ENCODE measurements at regions not wholly inside any gene's neighbourhood (a gene's known extent, or its start where the extent isn't known, plus 50 kb on each side); places are given as distances from the start of the nearest gene placed in this dataset.

DNA sequence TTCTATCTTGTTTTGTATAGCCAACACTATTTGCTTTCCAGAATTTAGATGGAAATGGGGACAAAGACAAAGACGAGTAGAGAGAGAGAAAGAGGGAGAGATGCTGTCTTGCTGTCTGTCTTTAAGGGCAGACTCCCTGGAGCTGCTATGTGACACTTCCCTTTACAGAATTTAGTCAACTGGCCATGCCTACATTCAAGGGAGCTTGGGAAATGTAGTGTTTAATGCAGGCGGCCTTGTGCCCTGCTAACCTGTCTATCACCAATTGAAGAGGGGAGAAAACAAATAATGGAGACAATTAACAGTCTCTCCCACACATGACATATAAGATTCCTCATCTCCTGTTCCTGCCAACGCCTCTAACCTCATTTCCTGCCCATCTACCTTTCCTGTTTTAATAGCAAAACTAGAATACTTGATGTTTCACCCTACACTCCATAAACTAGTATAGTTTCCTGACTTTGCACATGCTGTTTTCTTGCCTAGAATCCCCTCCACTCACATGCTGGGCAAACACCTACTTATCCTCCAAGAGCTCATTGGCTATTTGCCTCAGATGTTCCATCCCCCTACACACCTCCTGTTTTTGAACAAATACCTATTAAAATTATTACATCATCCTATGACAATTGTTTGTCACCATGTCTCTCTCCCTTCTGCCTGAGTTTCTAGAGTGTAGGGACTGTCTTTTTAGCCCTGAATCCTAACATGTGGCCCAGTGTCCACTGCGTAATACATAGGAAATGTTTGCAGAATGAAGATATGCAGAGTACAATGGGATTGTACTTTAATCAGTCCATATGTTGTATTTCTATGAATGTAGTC, 117.2 kb downstream of the SLC25A24 start:
- H3K36me3 ChIP-seq = no peaks in the 10 kb centered on the region
- WGBS, 2 donors = 59 to 60% methylated on average over 4 of the region's 4 CpGs
- no peak for DNase-seq
- intact Hi-C loops (cut with DNase I) = no loop called here
- H3K27ac ChIP-seq = no peak overlapping the region
- no peaks in the 10 kb centered on the region for H3K9me3 ChIP-seq
- H3K4me3 ChIP-seq (replicated peaks in 1 of 3) = no peak overlapping the region
- TF ChIP-seq, protein P1, sequence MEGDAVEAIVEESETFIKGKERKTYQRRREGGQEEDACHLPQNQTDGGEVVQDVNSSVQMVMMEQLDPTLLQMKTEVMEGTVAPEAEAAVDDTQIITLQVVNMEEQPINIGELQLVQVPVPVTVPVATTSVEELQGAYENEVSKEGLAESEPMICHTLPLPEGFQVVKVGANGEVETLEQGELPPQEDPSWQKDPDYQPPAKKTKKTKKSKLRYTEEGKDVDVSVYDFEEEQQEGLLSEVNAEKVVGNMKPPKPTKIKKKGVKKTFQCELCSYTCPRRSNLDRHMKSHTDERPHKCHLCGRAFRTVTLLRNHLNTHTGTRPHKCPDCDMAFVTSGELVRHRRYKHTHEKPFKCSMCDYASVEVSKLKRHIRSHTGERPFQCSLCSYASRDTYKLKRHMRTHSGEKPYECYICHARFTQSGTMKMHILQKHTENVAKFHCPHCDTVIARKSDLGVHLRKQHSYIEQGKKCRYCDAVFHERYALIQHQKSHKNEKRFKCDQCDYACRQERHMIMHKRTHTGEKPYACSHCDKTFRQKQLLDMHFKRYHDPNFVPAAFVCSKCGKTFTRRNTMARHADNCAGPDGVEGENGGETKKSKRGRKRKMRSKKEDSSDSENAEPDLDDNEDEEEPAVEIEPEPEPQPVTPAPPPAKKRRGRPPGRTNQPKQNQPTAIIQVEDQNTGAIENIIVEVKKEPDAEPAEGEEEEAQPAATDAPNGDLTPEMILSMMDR (IDR thresholded peaks at IDR 0.05) = no peak
- TF ChIP-seq POLR2A (IDR thresholded peaks at IDR 0.05) = no peak
- H3K27me3 ChIP-seq = no peaks in the 10 kb centered on the region
- no peaks in the 10 kb centered on the region for H3K4me1 ChIP-seq

DNA sequence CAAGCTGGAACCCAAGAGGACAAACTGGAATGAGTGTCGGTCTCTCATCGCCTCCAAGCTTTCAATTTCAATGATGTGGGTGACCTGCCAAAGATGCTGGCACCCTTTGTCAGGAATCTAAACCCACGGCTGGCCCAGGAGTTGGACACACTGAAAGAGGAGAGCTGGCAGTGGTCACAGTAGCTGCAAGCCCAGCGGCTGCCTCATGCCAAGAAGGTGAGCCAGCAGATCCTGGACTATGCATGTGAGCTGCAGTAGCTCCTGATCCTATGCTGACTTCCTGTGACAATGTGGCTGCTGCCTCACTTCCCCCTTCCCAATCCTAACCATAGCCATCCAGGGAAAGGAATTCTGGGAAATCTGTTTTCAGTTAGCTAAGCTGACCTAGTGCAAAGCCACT, 117.0 kb upstream of the VAV3 start:
- Histone ChIP-seq H3K27ac (no peak overlapping the region), H3K9me3 (no peaks in the 10 kb centered on the region), H3K36me3 (no peaks in the 10 kb centered on the region), H3K4me3 (replicated peaks in 1 of 3) (no peak overlapping the region), H3K4me1 (no peaks in the 10 kb centered on the region), H3K27me3 (no peaks in the 10 kb centered on the region)
- TF ChIP-seq, protein P1 (IDR thresholded peaks at IDR 0.05) = no peak
- 88 to 91% methylated on average over 3 to 4 of the region's 4 CpGs for WGBS, 2 donors
- DNase-seq = no peak
- intact Hi-C loops (cut with DNase I) = no loop called here

DNA sequence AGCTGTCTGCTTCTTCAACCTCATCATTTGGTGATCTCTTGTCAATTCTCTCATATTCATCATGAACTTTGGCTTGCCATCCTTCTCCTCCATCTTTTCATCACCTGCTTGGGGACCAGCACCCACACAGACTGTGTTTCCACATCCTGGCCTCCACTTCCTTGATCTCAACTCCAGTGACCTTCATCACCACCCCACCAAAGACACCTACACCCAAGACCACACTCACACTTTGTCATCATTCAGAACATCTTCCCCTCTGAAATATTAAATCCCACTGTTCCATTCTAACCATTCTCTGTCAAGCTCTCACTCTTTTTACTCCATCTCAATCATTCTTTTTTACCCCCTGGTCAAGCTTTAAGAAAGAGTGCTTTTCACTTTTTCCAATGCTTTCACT, 115.5 kb upstream of the VAV3 start:
- Histone ChIP-seq H3K4me1 (no peaks in the 10 kb centered on the region), H3K9me3 (no peaks in the 10 kb centered on the region), H3K36me3 (no peaks in the 10 kb centered on the region), H3K27me3 (no peaks in the 10 kb centered on the region), H3K27ac (no peak overlapping the region), H3K4me3 (replicated peaks in 1 of 3) (no peak overlapping the region)
- no peak for DNase-seq
- TF ChIP-seq, protein P1 (IDR thresholded peaks at IDR 0.05) = no peak
- no peak for TF ChIP-seq POLR2A (IDR thresholded peaks at IDR 0.05)
- intact Hi-C loops (cut with DNase I) = no loop called here

DNA sequence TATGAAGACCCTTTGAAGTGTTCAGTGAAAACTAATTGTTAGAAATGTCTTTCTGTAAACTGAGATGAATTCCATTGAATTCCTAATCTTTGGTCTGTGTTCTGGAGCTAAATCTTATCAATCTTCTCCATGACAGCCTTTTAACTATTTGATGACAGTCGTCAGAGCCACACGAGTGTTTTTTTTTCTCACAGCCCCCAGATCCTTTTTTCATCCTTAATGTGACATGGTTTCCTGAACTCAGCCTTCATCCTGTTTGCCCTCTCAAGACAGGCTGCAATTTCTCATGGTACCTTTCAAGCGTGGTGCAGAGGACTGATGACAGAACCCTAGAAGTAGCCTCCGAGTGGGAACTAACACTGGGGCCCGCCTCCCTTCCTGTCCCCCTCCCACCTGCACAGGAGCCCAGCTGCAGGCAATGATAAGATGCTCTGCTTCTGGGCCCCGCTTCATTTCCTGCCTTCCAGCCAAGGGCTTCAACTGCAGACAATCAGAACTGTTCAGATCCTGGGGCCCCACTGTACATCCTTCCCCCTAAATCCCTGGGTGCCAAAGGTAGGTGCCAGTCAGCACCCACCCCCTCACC, 114.6 kb upstream of the VAV3 start:
- 49 to 55% methylated on average over 6 of the region's 6 CpGs for WGBS, 2 donors
- H3K4me1 ChIP-seq = no peaks in the 10 kb centered on the region
- intact Hi-C loops (cut with DNase I) = no loop called here

DNA sequence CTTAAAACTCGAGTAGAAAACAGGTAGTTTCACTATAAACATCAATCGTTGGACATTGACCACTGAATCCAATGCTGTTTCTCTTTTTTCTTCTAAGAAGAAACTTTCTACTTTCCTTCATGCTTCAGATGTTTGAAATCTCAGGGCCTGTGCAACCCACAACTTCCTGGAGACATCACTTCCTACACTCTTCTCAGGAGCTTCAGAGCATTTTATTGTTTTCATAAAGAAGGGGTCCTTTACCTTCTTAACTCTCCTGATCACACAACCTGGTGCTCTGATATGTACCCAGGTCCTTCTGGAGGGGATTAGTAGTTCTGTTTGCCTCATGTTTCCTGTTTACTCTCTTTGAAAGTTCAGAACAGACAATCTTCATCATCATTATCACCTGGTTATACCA, 113.0 kb upstream of the VAV3 start:
- H3K4me1 ChIP-seq = no peaks in the 10 kb centered on the region
- no peak overlapping the region for H3K27ac ChIP-seq
- 82 to 91% methylated on average over 2 of the region's 2 CpGs for WGBS, 2 donors
- no peaks in the 10 kb centered on the region for H3K9me3 ChIP-seq
- no peak for TF ChIP-seq POLR2A (IDR thresholded peaks at IDR 0.05)
- TF ChIP-seq, protein P1 (IDR thresholded peaks at IDR 0.05) = no peak
- DNase-seq = no peak
- H3K27me3 ChIP-seq = no peaks in the 10 kb centered on the region
- intact Hi-C loops (cut with DNase I) = no loop called here
- no peak overlapping the region for H3K4me3 ChIP-seq (replicated peaks in 1 of 3)
- H3K36me3 ChIP-seq = no peaks in the 10 kb centered on the region

More for the DNA sequence above, 114.6 kb upstream of the VAV3 start:
- DNase-seq = no peak
- H3K27me3 ChIP-seq = no peaks in the 10 kb centered on the region
- H3K9me3 ChIP-seq = no peaks in the 10 kb centered on the region
- no peak overlapping the region for H3K27ac ChIP-seq
- no peak overlapping the region for H3K4me3 ChIP-seq (replicated peaks in 1 of 3)
- H3K36me3 ChIP-seq = no peaks in the 10 kb centered on the region
- TF ChIP-seq, protein P1 (IDR thresholded peaks at IDR 0.05) = no peak
- TF ChIP-seq POLR2A (IDR thresholded peaks at IDR 0.05) = no peak

Measured in thyroid gland (tissue), 4 donors.